Ishikawa (cell line): ENCODE measurements at regions not wholly inside any gene's neighbourhood (a gene's known extent, or its start where the extent isn't known, plus 50 kb on each side); places are given as distances from the start of the nearest gene placed in this dataset.

Source experiments
- CEBPB ChIP-seq: IDR thresholded peaks from 2 replicates; pipeline ENCODE4 v1.6.1; 2012
- CREB1 ChIP-seq: IDR thresholded peaks from 2 replicates; pipeline ENCODE4 v1.6.1; 2012; ENCODE audit warnings: low read depth
- EGR1 ChIP-seq: IDR thresholded peaks from 2 replicates; pipeline ENCODE4 v1.6.1; 2012
- EP300 ChIP-seq: IDR thresholded peaks from 2 replicates; pipeline ENCODE4 v1.6.1; 2012; ENCODE audit warnings: borderline replicate concordance
- FOXM1 ChIP-seq: IDR thresholded peaks from 2 replicates; pipeline ENCODE4 v1.6.1; 2012; ENCODE audit warnings: low read depth, borderline replicate concordance
- NFIC ChIP-seq: IDR thresholded peaks from 2 replicates; pipeline ENCODE4 v1.6.1; 2012
- RAD21 ChIP-seq: IDR thresholded peaks from 2 replicates; pipeline ENCODE4 v1.6.1; 2012; ENCODE audit warnings: low read depth
- TAF1 ChIP-seq: IDR thresholded peaks from 2 replicates; pipeline ENCODE4 v1.6.1; 2012; ENCODE audit warnings: low read depth, mild to moderate bottlenecking
- TCF12 ChIP-seq: IDR thresholded peaks from 2 replicates; pipeline ENCODE4 v1.6.1; 2012; ENCODE audit warnings: low read depth
- TEAD4 ChIP-seq: IDR thresholded peaks from 2 replicates; pipeline ENCODE4 v1.6.1; 2012
- YY1 ChIP-seq: IDR thresholded peaks from 2 replicates; pipeline ENCODE4 v1.6.1; 2012; ENCODE audit warnings: low read depth
- ZBTB7A ChIP-seq: IDR thresholded peaks from 2 replicates; pipeline ENCODE4 v1.6.1; 2012; ENCODE audit warnings: low read depth
- TF ChIP-seq, protein P1 (sequence below): IDR thresholded peaks from 2 replicates; pipeline ENCODE4 v1.6.1; 2012; ENCODE audit warnings: low read depth, mild to moderate bottlenecking
- TF ChIP-seq, protein P2 (sequence below): IDR thresholded peaks from 2 replicates; pipeline ENCODE4 v1.6.1; 2012
- TF ChIP-seq, protein P3 (sequence below): IDR thresholded peaks from 2 replicates; pipeline ENCODE4 v1.6.1; 2012

DNA sequence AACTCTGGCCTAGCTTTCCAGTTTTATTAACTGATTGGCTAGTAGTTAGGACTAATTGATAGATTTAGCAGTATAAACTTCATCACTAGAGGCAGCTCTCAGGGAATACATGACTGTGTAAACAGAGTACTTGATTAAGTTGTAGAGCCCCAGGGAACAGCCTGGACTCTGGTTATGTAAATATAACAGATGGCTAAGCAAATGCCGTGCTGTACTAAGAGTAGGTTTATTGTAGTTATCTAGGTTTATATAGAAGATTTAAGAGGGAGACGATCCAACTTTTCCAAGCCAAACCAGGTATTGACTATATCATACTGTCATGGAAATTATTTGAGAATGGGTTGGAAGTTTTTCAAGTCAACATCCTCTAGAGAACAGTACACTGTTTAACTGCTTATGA lies 463.4 kb upstream of the GRID2 start:
- no peak for TF ChIP-seq ZBTB7A
- TF ChIP-seq TCF12 = no peak
- TF ChIP-seq, protein P1, sequence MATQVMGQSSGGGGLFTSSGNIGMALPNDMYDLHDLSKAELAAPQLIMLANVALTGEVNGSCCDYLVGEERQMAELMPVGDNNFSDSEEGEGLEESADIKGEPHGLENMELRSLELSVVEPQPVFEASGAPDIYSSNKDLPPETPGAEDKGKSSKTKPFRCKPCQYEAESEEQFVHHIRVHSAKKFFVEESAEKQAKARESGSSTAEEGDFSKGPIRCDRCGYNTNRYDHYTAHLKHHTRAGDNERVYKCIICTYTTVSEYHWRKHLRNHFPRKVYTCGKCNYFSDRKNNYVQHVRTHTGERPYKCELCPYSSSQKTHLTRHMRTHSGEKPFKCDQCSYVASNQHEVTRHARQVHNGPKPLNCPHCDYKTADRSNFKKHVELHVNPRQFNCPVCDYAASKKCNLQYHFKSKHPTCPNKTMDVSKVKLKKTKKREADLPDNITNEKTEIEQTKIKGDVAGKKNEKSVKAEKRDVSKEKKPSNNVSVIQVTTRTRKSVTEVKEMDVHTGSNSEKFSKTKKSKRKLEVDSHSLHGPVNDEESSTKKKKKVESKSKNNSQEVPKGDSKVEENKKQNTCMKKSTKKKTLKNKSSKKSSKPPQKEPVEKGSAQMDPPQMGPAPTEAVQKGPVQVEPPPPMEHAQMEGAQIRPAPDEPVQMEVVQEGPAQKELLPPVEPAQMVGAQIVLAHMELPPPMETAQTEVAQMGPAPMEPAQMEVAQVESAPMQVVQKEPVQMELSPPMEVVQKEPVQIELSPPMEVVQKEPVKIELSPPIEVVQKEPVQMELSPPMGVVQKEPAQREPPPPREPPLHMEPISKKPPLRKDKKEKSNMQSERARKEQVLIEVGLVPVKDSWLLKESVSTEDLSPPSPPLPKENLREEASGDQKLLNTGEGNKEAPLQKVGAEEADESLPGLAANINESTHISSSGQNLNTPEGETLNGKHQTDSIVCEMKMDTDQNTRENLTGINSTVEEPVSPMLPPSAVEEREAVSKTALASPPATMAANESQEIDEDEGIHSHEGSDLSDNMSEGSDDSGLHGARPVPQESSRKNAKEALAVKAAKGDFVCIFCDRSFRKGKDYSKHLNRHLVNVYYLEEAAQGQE = no peak
- TF ChIP-seq CEBPB = no peak
- no peak for TF ChIP-seq EGR1
- no peak for TF ChIP-seq TEAD4
- TF ChIP-seq, protein P2, sequence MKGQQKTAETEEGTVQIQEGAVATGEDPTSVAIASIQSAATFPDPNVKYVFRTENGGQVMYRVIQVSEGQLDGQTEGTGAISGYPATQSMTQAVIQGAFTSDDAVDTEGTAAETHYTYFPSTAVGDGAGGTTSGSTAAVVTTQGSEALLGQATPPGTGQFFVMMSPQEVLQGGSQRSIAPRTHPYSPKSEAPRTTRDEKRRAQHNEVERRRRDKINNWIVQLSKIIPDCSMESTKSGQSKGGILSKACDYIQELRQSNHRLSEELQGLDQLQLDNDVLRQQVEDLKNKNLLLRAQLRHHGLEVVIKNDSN = no peak
- TF ChIP-seq YY1 = no peak
- TF ChIP-seq CREB1 = no peak
- TF ChIP-seq TAF1 = no peak
- TF ChIP-seq FOXM1 = no peak
- TF ChIP-seq RAD21 = no peak
- TF ChIP-seq EP300 = no peak
- TF ChIP-seq NFIC = no peak
- TF ChIP-seq, protein P3, sequence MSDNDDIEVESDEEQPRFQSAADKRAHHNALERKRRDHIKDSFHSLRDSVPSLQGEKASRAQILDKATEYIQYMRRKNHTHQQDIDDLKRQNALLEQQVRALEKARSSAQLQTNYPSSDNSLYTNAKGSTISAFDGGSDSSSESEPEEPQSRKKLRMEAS = no peak

DNA sequence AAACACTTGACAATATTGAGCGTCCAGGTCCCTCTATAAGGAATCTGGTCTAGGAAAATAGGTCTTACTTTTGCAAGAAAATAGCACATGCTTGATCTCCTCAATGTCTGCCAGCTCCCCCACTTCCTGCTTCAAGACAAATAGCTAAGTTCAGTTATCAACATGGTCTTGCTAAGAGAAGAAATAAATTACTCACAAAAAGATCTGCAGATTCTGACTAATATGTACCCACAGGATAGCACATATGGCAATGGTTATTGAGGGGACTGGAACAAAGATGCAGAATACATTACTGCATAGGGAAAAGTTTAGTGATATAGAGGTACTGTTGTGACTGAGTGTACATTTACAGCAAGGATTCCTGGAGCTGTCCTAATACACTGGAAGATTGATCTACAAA lies 457.5 kb upstream of the GRID2 start:
- no peak for TF ChIP-seq ZBTB7A
- no peak for TF ChIP-seq TEAD4
- TF ChIP-seq EP300 = no peak
- no peak for TF ChIP-seq CREB1
- TF ChIP-seq CEBPB = no peak
- TF ChIP-seq TCF12 = no peak
- TF ChIP-seq, protein P2 = no peak
- TF ChIP-seq YY1 = no peak
- no peak for TF ChIP-seq NFIC
- TF ChIP-seq, protein P1 = no peak
- TF ChIP-seq, protein P3 = no peak
- TF ChIP-seq TAF1 = no peak
- no peak for TF ChIP-seq FOXM1
- TF ChIP-seq EGR1 = no peak

DNA sequence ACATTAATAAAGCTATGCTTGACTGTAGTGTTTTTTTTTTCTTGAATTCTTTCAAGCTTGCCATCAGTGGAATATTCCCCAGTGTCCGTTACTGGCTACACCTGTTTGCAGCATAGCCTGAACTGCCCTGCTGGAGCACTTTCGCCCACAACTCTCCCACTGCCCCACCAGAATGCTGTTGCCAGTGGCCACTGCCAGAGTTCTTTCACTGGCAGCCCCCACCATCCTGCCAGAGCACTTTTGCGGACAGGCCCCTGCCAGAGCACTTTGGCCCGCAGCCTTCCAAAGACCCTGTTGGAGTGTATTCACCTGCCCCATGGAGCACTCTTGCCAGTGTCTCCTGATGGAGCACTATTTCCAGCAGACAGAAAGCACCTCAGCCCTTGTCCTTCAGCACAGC lies 452.3 kb upstream of the GRID2 start:
- TF ChIP-seq ZBTB7A (no peak), TEAD4 (no peak), CEBPB (no peak), NFIC (no peak), RAD21 (no peak), YY1 (no peak), EGR1 (no peak), TCF12 (no peak)
- TF ChIP-seq, protein P2 = no peak
- TF ChIP-seq, protein P3 = no peak

DNA sequence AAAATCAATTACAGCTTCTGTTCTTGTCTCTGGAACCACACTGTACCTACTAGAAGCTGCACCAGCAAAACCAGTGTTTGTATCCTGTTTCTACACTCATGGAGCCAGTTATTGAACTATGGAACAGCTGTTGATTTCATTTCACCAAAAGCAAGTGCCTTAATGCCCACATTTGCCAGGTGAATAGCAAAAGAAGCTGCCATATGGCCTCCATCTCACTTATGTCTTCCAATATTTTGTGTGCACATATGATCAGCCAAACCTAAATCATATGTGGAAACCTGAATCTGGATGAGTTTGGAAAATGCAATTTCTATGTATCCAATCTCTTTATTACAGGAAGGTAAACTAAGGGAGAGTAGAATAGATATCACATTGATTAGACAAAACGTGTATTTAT lies 415.8 kb upstream of the GRID2 start:
- TF ChIP-seq YY1 = no peak
- TF ChIP-seq CEBPB = no peak
- TF ChIP-seq, protein P1 = no peak
- TF ChIP-seq CREB1 = no peak
- TF ChIP-seq, protein P3 = no peak
